ENCODE measurements at regions not wholly inside any gene's neighbourhood (a gene's known extent, or its start where the extent isn't known, plus 50 kb on each side); places are given as distances from the start of the nearest gene placed in this dataset.

- Histone ChIP-seq H3K4me3 (ENCODE audit: insufficient read depth, low read depth, low read length) (no peak overlapping the region), H3K27me3 (ENCODE audit: control insufficient read depth, insufficient read depth, low read length, poor library complexity, severe bottlenecking) (no peaks in the 10 kb centered on the region), H3K27ac (ENCODE audit: insufficient read depth, low read depth, low read length, poor library complexity, severe bottlenecking) (no peak overlapping the region), H3K36me3 (ENCODE audit: control insufficient read depth, insufficient read depth, low read length) (no peaks in the 10 kb centered on the region), H3K4me1 (ENCODE audit: control insufficient read depth, insufficient read depth, low read length) (no peaks in the 10 kb centered on the region), H3K9me3 (ENCODE audit: control insufficient read depth, low read length) (no peaks in the 10 kb centered on the region)
- 83 to 97% methylated on average over 3 of the region's 3 CpGs for WGBS, 2 experiments
Measured at GRCh38 chr12:65649126-65649525, 175.2 kb upstream of the HMGA2 start.

- Histone ChIP-seq H3K9me3 (ENCODE audit: control insufficient read depth, low read length) (no peaks in the 10 kb centered on the region), H3K36me3 (ENCODE audit: control insufficient read depth, insufficient read depth, low read length) (no peaks in the 10 kb centered on the region), H3K27me3 (ENCODE audit: control insufficient read depth, insufficient read depth, low read length, poor library complexity, severe bottlenecking) (no peaks in the 10 kb centered on the region), H3K4me1 (ENCODE audit: control insufficient read depth, insufficient read depth, low read length) (no peaks in the 10 kb centered on the region), H3K4me3 (ENCODE audit: insufficient read depth, low read depth, low read length) (no peak overlapping the region), H3K27ac (ENCODE audit: insufficient read depth, low read depth, low read length, poor library complexity, severe bottlenecking) (no peak overlapping the region)
- WGBS, 2 experiments, result 74 to 86% methylated on average over 2 to 3 of the region's 3 CpGs
Measured at GRCh38 chr12:65651060-65651459, 173.2 kb upstream of the HMGA2 start.

- H3K27me3 ChIP-seq (ENCODE audit: control insufficient read depth, insufficient read depth, low read length, poor library complexity, severe bottlenecking), result no peaks in the 10 kb centered on the region
- WGBS, 2 experiments, result 79 to 94% methylated on average over 2 of the region's 2 CpGs
- no peak overlapping the region for H3K4me3 ChIP-seq (ENCODE audit: insufficient read depth, low read depth, low read length)
- H3K27ac ChIP-seq (ENCODE audit: insufficient read depth, low read depth, low read length, poor library complexity, severe bottlenecking), result no peak overlapping the region
- no peaks in the 10 kb centered on the region for H3K9me3 ChIP-seq (ENCODE audit: control insufficient read depth, low read length)
- no peaks in the 10 kb centered on the region for H3K4me1 ChIP-seq (ENCODE audit: control insufficient read depth, insufficient read depth, low read length)
- H3K36me3 ChIP-seq (ENCODE audit: control insufficient read depth, insufficient read depth, low read length), result no peaks in the 10 kb centered on the region
Measured at GRCh38 chr12:65653321-65653720, 171.0 kb upstream of the HMGA2 start.

GRCh38 chr12:65653946-65654629 is 170.2 kb upstream of the HMGA2 start:
- WGBS, 2 experiments, result 81% methylated on average over 7 to 8 of the region's 8 CpGs
- no peaks in the 10 kb centered on the region for H3K9me3 ChIP-seq (ENCODE audit: control insufficient read depth, low read length)
- H3K4me1 ChIP-seq (ENCODE audit: control insufficient read depth, insufficient read depth, low read length), result no peaks in the 10 kb centered on the region
- H3K27me3 ChIP-seq (ENCODE audit: control insufficient read depth, insufficient read depth, low read length, poor library complexity, severe bottlenecking), result no peaks in the 10 kb centered on the region
- no peak overlapping the region for H3K27ac ChIP-seq (ENCODE audit: insufficient read depth, low read depth, low read length, poor library complexity, severe bottlenecking)
- no peaks in the 10 kb centered on the region for H3K36me3 ChIP-seq (ENCODE audit: control insufficient read depth, insufficient read depth, low read length)
- H3K4me3 ChIP-seq (ENCODE audit: insufficient read depth, low read depth, low read length), result no peak overlapping the region

GRCh38 chr12:65655074-65655493 is 169.2 kb upstream of the HMGA2 start:
- WGBS, 2 experiments, result 90 to 93% methylated on average over 7 of the region's 7 CpGs

GRCh38 chr12:65656156-65656882 is 168.0 kb upstream of the HMGA2 start:
- no peaks in the 10 kb centered on the region for H3K27me3 ChIP-seq (ENCODE audit: control insufficient read depth, insufficient read depth, low read length, poor library complexity, severe bottlenecking)
- H3K9me3 ChIP-seq (ENCODE audit: control insufficient read depth, low read length), result no peaks in the 10 kb centered on the region
- no peaks in the 10 kb centered on the region for H3K4me1 ChIP-seq (ENCODE audit: control insufficient read depth, insufficient read depth, low read length)
- H3K4me3 ChIP-seq (ENCODE audit: insufficient read depth, low read depth, low read length), result no peak overlapping the region
- no peak overlapping the region for H3K27ac ChIP-seq (ENCODE audit: insufficient read depth, low read depth, low read length, poor library complexity, severe bottlenecking)
- WGBS, 2 experiments, result 88 to 97% methylated on average over 1 to 2 of the region's 2 CpGs
- H3K36me3 ChIP-seq (ENCODE audit: control insufficient read depth, insufficient read depth, low read length), result no peaks in the 10 kb centered on the region

More at GRCh38 chr12:65655074-65655493, 169.2 kb upstream of the HMGA2 start:
- Histone ChIP-seq H3K4me3 (ENCODE audit: insufficient read depth, low read depth, low read length) (no peak overlapping the region), H3K27ac (ENCODE audit: insufficient read depth, low read depth, low read length, poor library complexity, severe bottlenecking) (no peak overlapping the region), H3K4me1 (ENCODE audit: control insufficient read depth, insufficient read depth, low read length) (no peaks in the 10 kb centered on the region), H3K36me3 (ENCODE audit: control insufficient read depth, insufficient read depth, low read length) (no peaks in the 10 kb centered on the region), H3K27me3 (ENCODE audit: control insufficient read depth, insufficient read depth, low read length, poor library complexity, severe bottlenecking) (no peaks in the 10 kb centered on the region), H3K9me3 (ENCODE audit: control insufficient read depth, low read length) (no peaks in the 10 kb centered on the region)

- WGBS, 2 experiments, result 62 to 82% methylated on average over 3 of the region's 3 CpGs
- H3K27ac ChIP-seq (ENCODE audit: insufficient read depth, low read depth, low read length, poor library complexity, severe bottlenecking), result no peak overlapping the region
Measured at GRCh38 chr12:65656891-65657351, 167.4 kb upstream of the HMGA2 start.

GRCh38 chr12:65657635-65658034 is 166.6 kb upstream of the HMGA2 start:
- Histone ChIP-seq H3K27ac (ENCODE audit: insufficient read depth, low read depth, low read length, poor library complexity, severe bottlenecking) (no peak overlapping the region), H3K36me3 (ENCODE audit: control insufficient read depth, insufficient read depth, low read length) (no peaks in the 10 kb centered on the region), H3K9me3 (ENCODE audit: control insufficient read depth, low read length) (no peaks in the 10 kb centered on the region), H3K27me3 (ENCODE audit: control insufficient read depth, insufficient read depth, low read length, poor library complexity, severe bottlenecking) (no peaks in the 10 kb centered on the region), H3K4me1 (ENCODE audit: control insufficient read depth, insufficient read depth, low read length) (no peaks in the 10 kb centered on the region), H3K4me3 (ENCODE audit: insufficient read depth, low read depth, low read length) (no peak overlapping the region)
- 94 to 96% methylated on average over 1 of the region's 1 CpG for WGBS, 2 experiments

More at GRCh38 chr12:65656891-65657351, 167.4 kb upstream of the HMGA2 start:
- no peaks in the 10 kb centered on the region for H3K27me3 ChIP-seq (ENCODE audit: control insufficient read depth, insufficient read depth, low read length, poor library complexity, severe bottlenecking)
- no peak overlapping the region for H3K4me3 ChIP-seq (ENCODE audit: insufficient read depth, low read depth, low read length)
- no peaks in the 10 kb centered on the region for H3K36me3 ChIP-seq (ENCODE audit: control insufficient read depth, insufficient read depth, low read length)
- no peaks in the 10 kb centered on the region for H3K9me3 ChIP-seq (ENCODE audit: control insufficient read depth, low read length)
- H3K4me1 ChIP-seq (ENCODE audit: control insufficient read depth, insufficient read depth, low read length), result no peaks in the 10 kb centered on the region

- no peaks in the 10 kb centered on the region for H3K9me3 ChIP-seq (ENCODE audit: control insufficient read depth, low read length)
- 96 to 97% methylated on average over 2 of the region's 2 CpGs for WGBS, 2 experiments
- H3K27ac ChIP-seq (ENCODE audit: insufficient read depth, low read depth, low read length, poor library complexity, severe bottlenecking), result no peak overlapping the region
- no peaks in the 10 kb centered on the region for H3K27me3 ChIP-seq (ENCODE audit: control insufficient read depth, insufficient read depth, low read length, poor library complexity, severe bottlenecking)
- H3K4me1 ChIP-seq (ENCODE audit: control insufficient read depth, insufficient read depth, low read length), result no peaks in the 10 kb centered on the region
- H3K4me3 ChIP-seq (ENCODE audit: insufficient read depth, low read depth, low read length), result no peak overlapping the region
- no peaks in the 10 kb centered on the region for H3K36me3 ChIP-seq (ENCODE audit: control insufficient read depth, insufficient read depth, low read length)
Measured at GRCh38 chr12:65658360-65658759, 165.9 kb upstream of the HMGA2 start.

GRCh38 chr12:65659681-65660080 is 164.6 kb upstream of the HMGA2 start:
- no peaks in the 10 kb centered on the region for H3K4me1 ChIP-seq (ENCODE audit: control insufficient read depth, insufficient read depth, low read length)
- 88 to 93% methylated on average over 1 of the region's 1 CpG for WGBS, 2 experiments
- H3K36me3 ChIP-seq (ENCODE audit: control insufficient read depth, insufficient read depth, low read length), result no peaks in the 10 kb centered on the region
- no peaks in the 10 kb centered on the region for H3K9me3 ChIP-seq (ENCODE audit: control insufficient read depth, low read length)
- no peak overlapping the region for H3K4me3 ChIP-seq (ENCODE audit: insufficient read depth, low read depth, low read length)
- H3K27me3 ChIP-seq (ENCODE audit: control insufficient read depth, insufficient read depth, low read length, poor library complexity, severe bottlenecking), result no peaks in the 10 kb centered on the region
- no peak overlapping the region for H3K27ac ChIP-seq (ENCODE audit: insufficient read depth, low read depth, low read length, poor library complexity, severe bottlenecking)

Data from ectodermal cell (in vitro differentiated cells).